ENCODE measurements at regions not wholly inside any gene's neighbourhood (a gene's known extent, or its start where the extent isn't known, plus 50 kb on each side); places are given as distances from the start of the nearest gene placed in this dataset.

DNA sequence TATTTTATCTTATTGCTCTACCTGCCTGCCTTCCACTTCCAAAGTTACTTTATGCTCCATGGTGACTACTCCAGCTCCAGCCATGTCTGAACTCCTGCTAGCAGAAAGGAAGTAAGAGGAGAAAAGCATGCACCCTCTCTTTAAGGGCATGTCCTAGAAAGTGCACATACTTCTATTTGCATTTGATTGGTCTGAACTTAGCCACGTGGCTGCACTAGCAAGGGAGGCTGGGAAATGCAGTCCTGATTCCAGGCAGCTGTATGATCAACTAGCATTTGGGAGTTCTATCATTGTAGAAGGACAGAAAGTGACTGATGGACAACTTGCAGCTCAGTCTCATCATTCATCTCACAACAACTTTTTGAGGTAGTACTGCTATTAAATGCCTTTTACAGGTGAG lies 515.7 kb downstream of the BUD13 start:
- ATAC-seq (ENCODE audit: low read depth in 2 of 2) = no peak
- no peaks in the 10 kb centered on the region for H3K4me1 Mint-ChIP-seq

DNA sequence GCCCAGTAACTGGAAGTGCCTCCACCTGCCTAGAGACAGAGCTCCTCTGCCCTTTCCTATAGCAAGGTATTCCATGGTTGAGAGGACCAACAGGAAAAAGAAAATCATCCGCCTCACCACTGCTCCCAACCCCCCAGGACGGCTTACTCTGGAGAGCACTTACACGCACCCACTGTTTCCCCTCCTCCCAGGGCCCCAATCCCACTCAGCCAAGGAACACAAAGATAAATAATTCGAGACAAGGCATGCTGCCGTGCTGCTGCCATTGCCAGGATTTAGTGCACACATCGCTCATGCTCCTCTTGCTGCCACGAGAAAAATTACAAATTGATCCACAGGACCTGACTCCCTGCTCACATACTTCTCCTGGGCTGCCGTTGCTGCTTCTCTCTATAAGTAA lies 516.6 kb downstream of the BUD13 start:
- DNase-seq (no peak), ATAC-seq (ENCODE audit: low read depth in 2 of 2) (no peak)
- Mint-ChIP-seq H3K36me3 (peaks cover 0 to 7% of the 10 kb centered on the region in 2 donors), H3K4me3 (peak overlapping the region in 1 of 8 donors; percentile 12), H3K9me3 (peaks cover 0 to 8% (median 5%) of the 10 kb centered on the region in 7 donors), H3K27ac (peak overlapping the region in 2 of 6 donors; percentile 3 to 65), H3K27me3 (peaks cover 0 to 5% (median 5%) of the 10 kb centered on the region in 3 donors), H3K4me1 (no peaks in the 10 kb centered on the region)

More for the DNA sequence above, 515.7 kb downstream of the BUD13 start:
- Mint-ChIP-seq H3K9me3 (peaks cover 0 to 5% (median 5%) of the 10 kb centered on the region in 7 donors), H3K36me3 (peaks cover 0 to 6% of the 10 kb centered on the region in 2 donors), H3K27me3 (peaks cover 4 to 6% (median 5%) of the 10 kb centered on the region in 3 donors), H3K4me3 (no peak overlapping the region), H3K27ac (no peak overlapping the region)
- DNase-seq = no peak

DNA sequence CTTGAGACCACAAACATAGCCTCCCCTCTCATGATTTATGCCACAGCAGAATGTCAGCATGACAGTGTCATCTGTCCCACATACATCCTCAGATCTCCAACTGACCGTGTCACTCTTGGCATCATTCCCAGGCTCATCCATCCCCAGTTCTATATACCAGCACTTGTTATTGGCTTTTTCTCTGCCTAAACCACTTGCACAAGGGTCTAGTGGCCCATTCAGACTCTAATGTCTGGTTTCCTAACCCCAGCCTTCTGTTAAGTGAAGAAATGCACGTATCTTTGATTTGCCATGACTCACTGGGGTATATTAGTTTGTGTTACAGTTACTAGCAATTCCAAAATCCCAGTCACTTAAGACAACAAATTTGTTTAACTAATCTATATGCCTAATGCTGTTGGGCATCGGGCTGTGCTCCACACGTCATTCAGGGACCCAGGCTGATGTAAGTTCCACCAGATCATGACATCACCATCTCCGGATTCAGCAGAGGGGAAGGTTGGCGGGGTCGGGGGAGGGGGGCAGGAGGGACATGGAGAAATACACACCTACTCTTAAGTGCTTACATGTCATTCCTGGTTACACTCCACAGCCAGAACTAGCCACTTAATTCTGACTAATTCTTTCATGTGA lies 517.4 kb downstream of the BUD13 start:
- Mint-ChIP-seq H3K4me1 (no peaks in the 10 kb centered on the region), H3K27me3 (no peaks in the 10 kb centered on the region), H3K27ac (no peak overlapping the region), H3K9me3 (peaks cover 2 to 14% (median 5%) of the 10 kb centered on the region in 7 donors), H3K36me3 (peaks cover 0 to 7% of the 10 kb centered on the region in 2 donors), H3K4me3 (no peak overlapping the region)
- no peak for DNase-seq
- no peak for ATAC-seq (ENCODE audit: low read depth in 2 of 2)

DNA sequence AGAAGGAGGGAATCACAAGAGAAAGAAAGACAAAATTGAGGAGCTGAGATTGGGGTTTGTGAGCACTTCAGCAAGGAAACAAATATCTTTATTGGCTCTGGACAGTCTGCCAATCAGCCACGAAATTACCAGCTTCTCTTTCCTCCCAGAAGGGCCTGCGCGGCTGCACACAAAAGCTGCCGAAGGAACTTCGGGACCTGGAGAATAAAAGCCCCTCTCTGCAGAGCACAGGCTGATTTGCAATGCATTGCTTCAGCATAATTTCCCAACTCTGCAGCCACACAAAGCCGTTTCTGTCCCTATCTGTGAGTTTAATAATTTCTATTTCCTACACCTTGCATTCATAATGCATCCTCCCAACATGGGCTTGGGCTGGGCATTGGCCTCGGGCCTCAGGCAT lies 522.6 kb downstream of the BUD13 start:
- DNase-seq (no peak), ATAC-seq (ENCODE audit: low read depth in 2 of 2) (no peak)
- Mint-ChIP-seq H3K9me3 (peaks cover 0 to 14% (median 5%) of the 10 kb centered on the region in 7 donors), H3K27ac (no peak overlapping the region), H3K4me3 (no peak overlapping the region), H3K27me3 (peaks cover 3 to 7% (median 3%) of the 10 kb centered on the region in 3 donors), H3K4me1 (no peaks in the 10 kb centered on the region), H3K36me3 (peaks cover 0 to 7% of the 10 kb centered on the region in 2 donors)

DNA sequence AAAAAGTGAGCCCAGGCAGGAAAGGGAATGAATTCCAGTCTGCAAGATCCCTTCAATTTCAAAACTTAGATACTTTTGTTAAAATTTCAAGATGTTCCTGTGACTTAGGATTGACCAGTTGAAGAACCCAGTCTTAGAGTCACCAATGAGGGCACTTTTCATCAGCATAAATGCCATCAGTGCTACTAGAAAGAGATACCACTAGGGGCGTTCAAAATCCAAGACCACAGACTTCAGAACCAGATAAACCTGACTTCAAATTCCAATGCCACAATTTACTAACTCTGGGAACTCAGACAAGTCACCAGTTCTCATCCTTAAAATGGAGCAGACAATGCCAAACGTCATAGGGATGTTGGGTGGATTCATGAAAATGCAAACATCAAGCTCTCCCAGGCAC lies 523.2 kb downstream of the BUD13 start:
- ATAC-seq (ENCODE audit: low read depth in 2 of 2) (no peak), DNase-seq (no peak)
- Mint-ChIP-seq H3K27ac (no peak overlapping the region), H3K27me3 (peaks cover 4 to 7% (median 5%) of the 10 kb centered on the region in 3 donors), H3K4me1 (no peaks in the 10 kb centered on the region), H3K36me3 (peaks cover 0 to 7% of the 10 kb centered on the region in 2 donors), H3K9me3 (peaks cover 0 to 14% (median 5%) of the 10 kb centered on the region in 7 donors), H3K4me3 (no peak overlapping the region)

DNA sequence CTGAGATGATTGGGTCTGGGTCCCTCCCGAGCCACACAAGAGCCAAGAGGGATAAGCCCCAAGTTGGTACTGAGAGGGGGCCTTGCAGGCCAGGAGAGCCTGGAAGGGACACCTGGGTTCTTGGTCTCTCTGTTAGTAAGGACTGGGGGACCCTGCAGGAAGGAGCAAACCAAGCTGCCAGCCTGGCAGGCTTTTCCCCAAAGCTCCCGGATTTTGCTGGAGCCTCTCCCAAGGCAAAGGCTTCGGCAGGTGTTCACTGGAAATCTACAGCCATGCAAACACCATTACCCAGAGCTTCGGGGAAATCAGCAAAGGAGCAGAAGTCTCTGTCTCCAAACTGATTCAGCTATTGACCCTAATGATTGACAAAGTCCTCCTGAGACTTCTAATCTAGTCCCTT lies 527.9 kb downstream of the BUD13 start:
- peaks cover 0 to 7% (median 0%) of the 10 kb centered on the region in 7 donors for H3K9me3 Mint-ChIP-seq
- H3K36me3 Mint-ChIP-seq = no peaks in the 10 kb centered on the region
- H3K27ac Mint-ChIP-seq = no peak overlapping the region
- H3K4me1 Mint-ChIP-seq = no peaks in the 10 kb centered on the region
- DNase-seq = no peak
- H3K4me3 Mint-ChIP-seq = no peak overlapping the region
- H3K27me3 Mint-ChIP-seq = peaks cover 5 to 8% (median 7%) of the 10 kb centered on the region in 3 donors
- no peak for ATAC-seq (ENCODE audit: low read depth in 2 of 2)

DNA sequence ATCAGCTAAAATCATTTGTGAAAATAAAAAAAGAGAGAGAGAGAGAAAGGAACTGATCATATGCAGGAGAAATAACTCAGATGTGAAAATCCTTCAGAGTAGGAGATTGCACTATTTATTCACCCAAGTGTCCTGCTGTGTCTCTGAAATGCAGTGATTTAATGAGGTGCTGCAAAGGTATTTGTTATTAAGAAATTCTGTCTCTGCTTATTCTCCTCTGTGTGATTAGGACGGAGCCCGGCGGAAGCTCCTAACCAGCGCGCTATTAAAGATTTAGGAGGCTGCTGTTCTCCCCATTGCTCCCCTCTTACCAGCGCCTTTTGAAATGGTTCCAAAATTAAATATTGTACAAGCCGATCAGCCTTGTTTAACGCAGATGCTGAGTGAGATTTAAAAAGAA lies 528.3 kb downstream of the BUD13 start:
- Mint-ChIP-seq H3K4me1 (no peaks in the 10 kb centered on the region), H3K36me3 (no peaks in the 10 kb centered on the region)

DNA sequence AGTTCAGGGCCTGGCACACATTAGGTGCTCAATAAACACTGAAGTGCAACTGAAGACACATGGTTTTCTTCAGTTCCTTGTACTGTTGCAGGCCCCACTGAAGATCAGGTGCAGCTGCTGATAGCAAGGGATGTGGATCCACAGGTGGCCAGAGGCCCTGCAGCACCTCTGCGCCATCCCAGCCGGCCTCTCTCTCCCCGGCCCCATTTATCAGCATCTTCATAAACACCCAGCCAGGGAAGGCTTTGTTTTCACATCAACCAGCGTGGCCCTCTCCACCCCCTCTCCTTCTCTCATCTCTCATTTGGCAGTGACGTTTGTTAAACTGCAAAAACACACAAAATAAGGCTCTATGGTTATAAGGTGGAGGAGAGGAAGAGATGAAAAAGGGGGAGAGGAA lies 528.8 kb downstream of the BUD13 start:
- Mint-ChIP-seq H3K36me3 (no peaks in the 10 kb centered on the region), H3K27ac (peak overlapping the region in 1 of 6 donors; percentile 11), H3K4me1 (no peaks in the 10 kb centered on the region), H3K4me3 (no peak overlapping the region), H3K27me3 (peaks cover 5 to 8% (median 7%) of the 10 kb centered on the region in 3 donors), H3K9me3 (peaks cover 0 to 14% (median 0%) of the 10 kb centered on the region in 7 donors)
- ATAC-seq (ENCODE audit: low read depth in 2 of 2) (no peak), DNase-seq (no peak)

More for the DNA sequence above, 528.3 kb downstream of the BUD13 start:
- Mint-ChIP-seq H3K27ac (peak overlapping the region in 1 of 6 donors; percentile 11), H3K27me3 (peaks cover 5 to 8% (median 7%) of the 10 kb centered on the region in 3 donors), H3K4me3 (no peak overlapping the region), H3K9me3 (peaks cover 0 to 10% (median 0%) of the 10 kb centered on the region in 7 donors)
- ATAC-seq (ENCODE audit: low read depth in 2 of 2) (no peak), DNase-seq (no peak)

DNA sequence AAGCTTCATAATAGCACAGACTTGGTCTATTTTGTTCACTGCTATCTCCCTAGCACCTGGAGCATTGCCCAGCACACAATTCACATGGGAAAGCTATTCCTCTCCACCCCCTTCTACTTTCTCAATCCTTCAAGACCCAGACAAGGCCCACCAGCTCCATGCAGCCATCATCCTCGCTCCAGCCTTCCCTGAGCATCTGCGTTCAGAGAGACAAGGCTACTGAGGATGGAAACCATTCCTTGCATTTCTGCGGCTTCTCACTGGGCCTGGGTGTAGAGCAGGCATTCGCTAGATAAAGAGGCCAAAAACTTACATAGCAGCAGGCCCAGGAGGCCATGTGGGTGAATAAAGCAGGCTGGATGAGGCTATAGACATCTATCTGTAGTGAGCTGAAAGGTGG lies 530.8 kb downstream of the BUD13 start:
- peaks cover 0 to 14% (median 0%) of the 10 kb centered on the region in 7 donors for H3K9me3 Mint-ChIP-seq
- H3K4me3 Mint-ChIP-seq = no peak overlapping the region
- H3K27me3 Mint-ChIP-seq = peaks cover 5 to 8% (median 6%) of the 10 kb centered on the region in 3 donors
- no peaks in the 10 kb centered on the region for H3K4me1 Mint-ChIP-seq
- no peak for DNase-seq
- no peak overlapping the region for H3K27ac Mint-ChIP-seq
- H3K36me3 Mint-ChIP-seq = no peaks in the 10 kb centered on the region
- no peak for ATAC-seq (ENCODE audit: low read depth in 2 of 2)

DNA sequence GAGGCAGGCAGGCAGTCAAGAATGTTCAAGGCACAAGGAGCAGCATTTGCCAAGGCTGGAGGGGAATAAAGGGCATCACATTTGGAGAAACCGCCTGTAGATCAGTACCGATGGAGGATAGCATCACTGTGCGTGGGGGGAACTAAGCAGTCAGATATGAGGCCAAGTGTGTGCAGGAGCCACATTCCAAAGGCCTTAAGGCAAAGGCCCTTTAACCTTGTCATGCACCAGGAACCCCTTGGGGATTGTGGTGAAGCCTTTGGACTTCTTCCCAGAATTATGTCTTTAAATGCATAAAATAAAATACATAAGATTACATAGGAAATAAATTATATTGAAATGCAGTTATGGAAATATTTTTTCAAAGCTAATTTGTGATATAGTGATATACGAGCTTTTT lies 532.1 kb downstream of the BUD13 start:
- peaks cover 5 to 8% (median 8%) of the 10 kb centered on the region in 3 donors for H3K27me3 Mint-ChIP-seq
- no peak overlapping the region for H3K4me3 Mint-ChIP-seq
- no peak overlapping the region for H3K27ac Mint-ChIP-seq
- H3K4me1 Mint-ChIP-seq = no peaks in the 10 kb centered on the region
- no peak for ATAC-seq (ENCODE audit: low read depth in 2 of 2)
- no peaks in the 10 kb centered on the region for H3K36me3 Mint-ChIP-seq
- no peak for DNase-seq
- H3K9me3 Mint-ChIP-seq = peaks cover 0 to 18% (median 0%) of the 10 kb centered on the region in 7 donors

DNA sequence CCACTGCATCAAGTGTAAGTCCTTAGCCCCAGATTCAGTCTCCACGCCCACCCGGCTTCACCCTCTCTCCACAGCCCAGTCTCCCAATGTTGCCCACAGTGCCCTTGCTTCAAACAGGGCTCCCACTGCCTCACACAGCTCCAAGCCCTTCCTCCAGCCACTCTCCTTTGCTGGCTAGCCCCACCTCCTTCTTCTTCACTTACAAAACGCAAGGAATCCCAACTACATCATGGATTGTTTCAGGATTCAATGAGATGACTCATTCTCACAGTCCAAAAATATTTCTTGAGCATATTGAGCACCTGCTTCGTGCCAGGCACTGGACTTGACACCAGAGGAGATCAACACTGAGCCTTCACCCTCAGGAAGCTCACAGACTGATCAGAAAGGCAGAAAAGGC lies 533.5 kb downstream of the BUD13 start:
- peaks cover 0 to 8% (median 4%) of the 10 kb centered on the region in 3 donors for H3K27me3 Mint-ChIP-seq

DNA sequence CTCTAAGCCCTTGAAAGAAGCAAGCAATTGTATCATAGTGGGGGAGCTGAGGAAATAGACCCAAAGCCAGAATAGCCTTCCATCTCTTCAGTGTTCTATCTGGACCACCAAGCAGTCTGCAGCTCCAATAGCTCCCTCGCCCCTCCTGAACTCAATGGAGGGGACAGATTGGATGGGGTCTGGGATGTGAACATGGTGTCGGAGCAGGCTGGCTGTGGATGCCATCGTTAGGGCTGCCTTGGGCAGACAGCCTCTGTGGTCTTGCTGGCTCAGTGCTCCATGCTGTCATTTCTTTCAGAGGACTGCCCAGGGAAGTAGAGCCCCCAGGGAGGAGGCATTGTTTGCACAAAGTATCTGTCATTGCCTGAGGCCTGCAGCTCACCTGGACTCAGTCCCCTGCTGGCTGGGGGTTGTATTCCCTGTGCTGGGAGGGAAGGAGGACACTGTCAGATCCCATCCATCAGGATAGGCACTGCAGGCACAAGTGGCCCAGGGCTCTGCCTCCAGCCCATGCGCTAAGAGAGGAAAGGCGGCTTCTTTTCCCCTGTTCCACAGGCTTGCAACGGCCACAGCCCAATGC lies 537.7 kb downstream of the BUD13 start:
- no peaks in the 10 kb centered on the region for H3K4me1 Mint-ChIP-seq
- H3K9me3 Mint-ChIP-seq = peaks cover 0 to 13% (median 0%) of the 10 kb centered on the region in 7 donors
- H3K27me3 Mint-ChIP-seq = peaks cover 0 to 8% (median 4%) of the 10 kb centered on the region in 3 donors
- no peak for ATAC-seq (ENCODE audit: low read depth in 2 of 2)
- no peaks in the 10 kb centered on the region for H3K36me3 Mint-ChIP-seq
- no peak overlapping the region for H3K27ac Mint-ChIP-seq
- DNase-seq = no peak
- no peak overlapping the region for H3K4me3 Mint-ChIP-seq

More for the DNA sequence above, 533.5 kb downstream of the BUD13 start:
- Mint-ChIP-seq H3K4me3 (no peak overlapping the region), H3K9me3 (peaks cover 0 to 18% (median 0%) of the 10 kb centered on the region in 7 donors), H3K4me1 (no peaks in the 10 kb centered on the region), H3K36me3 (no peaks in the 10 kb centered on the region), H3K27ac (no peak overlapping the region)
- DNase-seq (no peak), ATAC-seq (ENCODE audit: low read depth in 2 of 2) (no peak)

DNA sequence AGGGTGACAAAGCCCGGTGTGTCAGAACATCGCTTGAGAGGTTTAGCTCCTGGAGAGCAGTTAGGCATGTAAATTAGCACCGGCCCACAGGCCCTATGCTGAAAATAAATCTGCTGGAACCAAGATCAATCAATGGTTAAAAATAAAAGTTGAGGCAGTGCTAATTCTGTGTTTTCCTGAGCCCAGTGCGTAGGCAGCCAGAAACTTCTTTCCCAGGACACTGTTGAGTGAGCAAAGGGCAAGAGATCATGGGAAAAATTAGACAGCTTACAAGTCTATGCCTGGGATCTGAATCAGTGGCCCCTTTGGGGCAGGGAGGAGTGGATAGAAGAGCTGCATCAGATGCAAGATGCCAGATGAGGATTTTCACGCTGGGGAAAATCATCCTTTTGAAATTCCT lies 539.2 kb downstream of the BUD13 start:
- no peak for ATAC-seq (ENCODE audit: low read depth in 2 of 2)
- peaks cover 0 to 7% (median 4%) of the 10 kb centered on the region in 7 donors for H3K9me3 Mint-ChIP-seq
- H3K27ac Mint-ChIP-seq = no peak overlapping the region
- H3K4me3 Mint-ChIP-seq = no peak overlapping the region
- DNase-seq = no peak
- H3K4me1 Mint-ChIP-seq = no peaks in the 10 kb centered on the region
- no peaks in the 10 kb centered on the region for H3K36me3 Mint-ChIP-seq
- H3K27me3 Mint-ChIP-seq = peaks cover 0 to 8% (median 4%) of the 10 kb centered on the region in 3 donors

DNA sequence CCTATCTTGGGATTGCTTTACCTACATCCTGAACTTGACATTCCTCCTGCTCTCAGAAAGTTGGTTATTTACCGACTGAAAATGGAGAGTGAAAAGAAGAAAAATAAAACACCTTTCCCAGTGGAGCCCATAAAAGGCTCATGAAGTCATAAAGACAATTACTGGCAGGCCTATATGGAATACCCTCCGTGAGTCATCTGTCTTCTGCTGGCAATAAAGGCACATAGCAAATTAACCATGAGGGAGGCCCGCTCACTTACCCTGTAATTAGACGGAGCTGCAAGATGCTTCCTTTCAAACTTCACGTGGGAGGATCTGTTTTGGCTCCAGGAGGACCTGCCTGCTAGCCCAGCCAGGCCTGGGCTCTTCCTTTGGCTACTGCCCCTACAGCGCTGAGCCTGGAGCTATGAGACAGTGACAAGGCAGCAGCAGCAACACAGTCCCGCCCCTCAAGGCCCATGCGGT lies 540.4 kb downstream of the BUD13 start:
- DNase-seq (no peak), ATAC-seq (ENCODE audit: low read depth in 2 of 2) (no peak)
- no peak overlapping the region for H3K4me3 Mint-ChIP-seq
- H3K9me3 Mint-ChIP-seq = peaks cover 0 to 11% (median 1%) of the 10 kb centered on the region in 7 donors
- H3K36me3 Mint-ChIP-seq = no peaks in the 10 kb centered on the region
- H3K4me1 Mint-ChIP-seq = no peaks in the 10 kb centered on the region
- H3K27ac Mint-ChIP-seq = no peak overlapping the region
- H3K27me3 Mint-ChIP-seq = peaks cover 4 to 19% (median 6%) of the 10 kb centered on the region in 3 donors
